Kidney (tissue), 13 donors: ENCODE measurements at regions not wholly inside any gene's neighbourhood (a gene's known extent, or its start where the extent isn't known, plus 50 kb on each side); places are given as distances from the start of the nearest gene placed in this dataset.

Experiments used
- DNase-seq, 5 donors: peaks; one replicate each; pipeline ENCODE4 v3.0.0-alpha.2; 2013 to 2020
- FAIRE-seq: peaks from 2 replicates; lab custom pipeline; 2012; peaks lifted over from hg19 to GRCh38; lab: Jason Lieb, UNC
- H3K27ac ChIP-seq, 2 donors: one replicate each; pipeline ENCODE4 v1.7.0; 2013; ENCODE audit warnings: low read depth in 2 of 2, low read length in 2 of 2, inconsistent platforms in 1 of 2
- H3K27me3 ChIP-seq: one replicate; pipeline ENCODE4 v1.7.1; 2013; ENCODE audit warnings: low read length, inconsistent platforms; ENCODE audit not compliant: control insufficient read depth, insufficient read depth
- H3K36me3 ChIP-seq, 3 donors: one replicate each; pipeline versions ENCODE4 v1.7.0 to v1.7.1; 2013; ENCODE audit warnings: low read length in 3 of 3, control low read depth in 1 of 3, inconsistent platforms in 1 of 3; ENCODE audit not compliant: insufficient read depth in 3 of 3, control insufficient read depth in 2 of 3
- H3K4me1 ChIP-seq, 3 donors: one replicate each; pipeline versions ENCODE4 v1.7.0 to v1.7.1; 2013; ENCODE audit warnings: low read length in 3 of 3, inconsistent platforms in 1 of 3, low read depth in 1 of 3; ENCODE audit not compliant: control insufficient read depth in 2 of 3, insufficient read depth in 2 of 3
- H3K4me3 ChIP-seq, 3 donors: one replicate each; pipeline versions ENCODE4 v1.7.0 to v1.8.1; 2013; ENCODE audit warnings: low read length in 3 of 3, control low read depth in 1 of 3, inconsistent platforms in 1 of 3
- H3K9ac ChIP-seq, 3 donors: one replicate each; pipeline versions ENCODE4 v1.7.0 to v1.7.1; 2013; ENCODE audit warnings: low read length in 3 of 3, control low read depth in 1 of 3, inconsistent platforms in 1 of 3
- H3K9me3 ChIP-seq, 3 donors: one replicate each; pipeline versions ENCODE4 v1.7.0 to v1.7.1; 2013; ENCODE audit warnings: low read length in 3 of 3, control low read depth in 1 of 3, inconsistent platforms in 1 of 3; ENCODE audit not compliant: control insufficient read depth in 2 of 3, insufficient read depth in 1 of 3
- CTCF ChIP-seq: IDR thresholded peaks from 3 replicates; pipeline ENCODE4 v1.5.1; 2012; ENCODE audit warnings: mild to moderate bottlenecking, moderate library complexity, borderline replicate concordance; ENCODE audit not compliant: insufficient read depth; ENCODE audit errors: extremely low read depth
- intact Hi-C: fragments of 100-400 bp; cut with DNase I; formaldehyde crosslinking; loops from one replicate; pipeline ENCODE4 v1.11.1; 2022
- donor health status: control.
- donor health status: control.
- donor health status: control.
- donor health status: control.
- donor health status: control.
- donor health status: DM: yes; HTN: yes; CAD: no.
- donor health status: Normal renal cell carcinoma (clear cell type).

- H3K27ac ChIP-seq, result peak overlapping the region in 1 of 2 donors; percentile 23
- no peak for FAIRE-seq
- no peak for TF ChIP-seq CTCF
- no peak overlapping the region for H3K9ac ChIP-seq
- no peaks in the 10 kb centered on the region for H3K27me3 ChIP-seq
- H3K4me1 ChIP-seq, result peaks cover 0 to 7% (median 7%) of the 10 kb centered on the region in 3 donors
- no peaks in the 10 kb centered on the region for H3K9me3 ChIP-seq
- peak in 4 of 5 donors; percentile 40 to 86 (median 69) for DNase-seq
- no peaks in the 10 kb centered on the region for H3K36me3 ChIP-seq
- intact Hi-C loops, result no loop called here
- H3K4me3 ChIP-seq, result peak overlapping the region in 2 of 3 donors; percentile 14 to 22
Observed at GRCh38 chr4:37762294-37762990, 64.0 kb upstream of the PGM2 start.

DNA sequence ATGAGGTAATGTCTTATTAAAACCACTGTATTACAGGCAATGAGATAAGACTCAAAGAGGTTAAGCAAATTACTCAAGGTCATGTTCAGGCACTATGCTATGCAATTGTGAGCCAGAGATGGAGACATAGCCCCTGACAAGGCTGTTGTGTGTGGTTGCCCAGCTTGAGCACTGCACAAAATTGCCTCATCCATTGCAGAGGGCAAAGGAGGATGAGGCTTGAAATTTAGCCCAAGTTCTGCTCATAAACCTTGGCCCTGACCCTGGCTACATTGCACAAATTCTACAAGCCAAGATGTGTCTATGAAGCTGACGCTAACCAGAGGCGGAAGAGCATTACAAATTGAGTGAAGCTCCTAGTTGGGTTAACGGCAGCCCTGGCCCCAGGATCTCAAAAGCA lies 65.6 kb upstream of the PGM2 start:
- no peak for FAIRE-seq
- DNase-seq, result no peak
- Histone ChIP-seq H3K27ac (no peak overlapping the region), H3K9ac (no peak overlapping the region), H3K4me1 (peaks cover 0 to 7% (median 6%) of the 10 kb centered on the region in 3 donors), H3K27me3 (no peaks in the 10 kb centered on the region), H3K9me3 (no peaks in the 10 kb centered on the region), H3K4me3 (no peak overlapping the region), H3K36me3 (no peaks in the 10 kb centered on the region)
- intact Hi-C loops, result no loop called here
- TF ChIP-seq CTCF, result no peak

DNA sequence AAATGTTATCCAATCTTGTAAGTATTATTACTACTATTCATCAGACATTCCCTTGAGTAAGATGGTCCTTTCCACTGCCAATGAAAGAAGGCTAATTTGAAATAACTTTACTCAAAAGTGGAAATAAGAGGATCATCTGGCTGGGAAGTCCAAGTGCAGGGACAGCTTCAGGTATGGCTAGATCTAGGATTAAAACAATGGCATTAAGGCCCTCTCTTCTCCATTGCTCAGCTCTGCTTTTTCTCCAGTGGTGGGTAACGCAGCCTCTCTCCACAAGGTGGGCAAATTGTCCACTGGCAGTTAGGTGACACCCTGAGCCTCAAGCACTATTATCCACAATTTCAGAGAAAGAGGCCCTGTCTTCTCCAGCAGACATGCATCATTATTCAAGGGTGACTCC lies 66.7 kb upstream of the PGM2 start:
- no peak for DNase-seq
- no peak for FAIRE-seq
- Histone ChIP-seq H3K36me3 (no peaks in the 10 kb centered on the region), H3K27me3 (no peaks in the 10 kb centered on the region), H3K4me3 (no peak overlapping the region), H3K27ac (no peak overlapping the region), H3K4me1 (peaks cover 0 to 7% (median 6%) of the 10 kb centered on the region in 3 donors), H3K9me3 (no peaks in the 10 kb centered on the region), H3K9ac (no peak overlapping the region)
- intact Hi-C loops, result no loop called here
- no peak for TF ChIP-seq CTCF
